Colonic mucosa (tissue), 4 donors: ENCODE measurements at regions not wholly inside any gene's neighbourhood (a gene's known extent, or its start where the extent isn't known, plus 50 kb on each side); places are given as distances from the start of the nearest gene placed in this dataset.

Experiments used
- DNase-seq: peaks from one replicate; pipeline ENCODE4 v3.0.0-alpha.2; 2020
- H3K27ac ChIP-seq: fragments of 200-600 bp; one replicate; pipeline ENCODE4 v1.8.0; 2021
- H3K27me3 ChIP-seq: fragments of 200-600 bp; one replicate; pipeline ENCODE4 v1.8.0; 2021
- H3K36me3 ChIP-seq: fragments of 200-600 bp; one replicate; pipeline ENCODE4 v1.8.0; 2021
- H3K4me1 ChIP-seq: fragments of 200-600 bp; one replicate; pipeline ENCODE4 v1.8.0; 2021; ENCODE audit warnings: mild to moderate bottlenecking
- H3K4me3 ChIP-seq: fragments of 200-600 bp; one replicate; pipeline ENCODE4 v1.8.0; 2021
- H3K9ac ChIP-seq, 2 donors: one replicate each; pipeline ENCODE4 v1.7.0; 2013; ENCODE audit warnings: control low read depth in 2 of 2, low read depth in 2 of 2, low read length in 2 of 2
- H3K9me3 ChIP-seq: fragments of 200-600 bp; one replicate; pipeline ENCODE4 v1.8.0; 2021
- intact Hi-C: fragments of 100-400 bp; cut with DNase I; formaldehyde crosslinking; loops from one replicate; pipeline ENCODE4 v1.14.1; 2022
- TF ChIP-seq, protein P1 (sequence below): fragments of 200-600 bp; IDR thresholded peaks from one replicate; pipeline ENCODE4 v1.8.0; 2022; ENCODE audit warnings: antibody characterized with exemption, mild to moderate bottlenecking
- donor health status: healthy.
- donor health status: DM: no; HTN: no; CAD: no.
- donor health status: DM: no; HTN: no; CAD: no.

DNA sequence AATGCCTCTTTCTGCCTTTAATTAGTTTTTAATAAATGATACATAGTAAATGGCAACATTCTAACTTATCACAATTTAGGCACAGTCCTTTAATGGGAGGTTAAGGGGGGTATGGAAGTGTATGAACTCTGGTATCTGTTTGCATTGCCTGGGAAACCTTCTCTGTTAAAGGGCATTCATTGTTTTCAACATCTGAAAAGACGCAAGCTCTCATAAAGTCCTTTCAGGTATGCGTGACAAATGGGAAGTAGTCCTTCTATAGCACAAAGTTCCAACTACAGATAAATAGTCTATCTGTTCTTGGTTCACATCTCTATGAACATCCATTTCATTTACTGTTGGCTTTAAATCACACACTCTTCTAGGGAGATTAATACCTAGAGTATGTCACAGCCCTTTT is 298.0 kb upstream of the PMFBP1 start:
- no peaks in the 10 kb centered on the region for H3K36me3 ChIP-seq
- no peak overlapping the region for H3K27ac ChIP-seq
- H3K27me3 ChIP-seq: no peaks in the 10 kb centered on the region
- intact Hi-C loops: loop anchor here (5.0 kb wide), 3 partner anchors 68 to 343 kb away; no protein-coding TSS in a partner anchor
- DNase-seq: no peak
- H3K9ac ChIP-seq: no peak overlapping the region
- no peak overlapping the region for H3K4me3 ChIP-seq
- H3K9me3 ChIP-seq: no peaks in the 10 kb centered on the region
- H3K4me1 ChIP-seq: no peaks in the 10 kb centered on the region
- TF ChIP-seq, protein P1, sequence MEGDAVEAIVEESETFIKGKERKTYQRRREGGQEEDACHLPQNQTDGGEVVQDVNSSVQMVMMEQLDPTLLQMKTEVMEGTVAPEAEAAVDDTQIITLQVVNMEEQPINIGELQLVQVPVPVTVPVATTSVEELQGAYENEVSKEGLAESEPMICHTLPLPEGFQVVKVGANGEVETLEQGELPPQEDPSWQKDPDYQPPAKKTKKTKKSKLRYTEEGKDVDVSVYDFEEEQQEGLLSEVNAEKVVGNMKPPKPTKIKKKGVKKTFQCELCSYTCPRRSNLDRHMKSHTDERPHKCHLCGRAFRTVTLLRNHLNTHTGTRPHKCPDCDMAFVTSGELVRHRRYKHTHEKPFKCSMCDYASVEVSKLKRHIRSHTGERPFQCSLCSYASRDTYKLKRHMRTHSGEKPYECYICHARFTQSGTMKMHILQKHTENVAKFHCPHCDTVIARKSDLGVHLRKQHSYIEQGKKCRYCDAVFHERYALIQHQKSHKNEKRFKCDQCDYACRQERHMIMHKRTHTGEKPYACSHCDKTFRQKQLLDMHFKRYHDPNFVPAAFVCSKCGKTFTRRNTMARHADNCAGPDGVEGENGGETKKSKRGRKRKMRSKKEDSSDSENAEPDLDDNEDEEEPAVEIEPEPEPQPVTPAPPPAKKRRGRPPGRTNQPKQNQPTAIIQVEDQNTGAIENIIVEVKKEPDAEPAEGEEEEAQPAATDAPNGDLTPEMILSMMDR: no peak

DNA sequence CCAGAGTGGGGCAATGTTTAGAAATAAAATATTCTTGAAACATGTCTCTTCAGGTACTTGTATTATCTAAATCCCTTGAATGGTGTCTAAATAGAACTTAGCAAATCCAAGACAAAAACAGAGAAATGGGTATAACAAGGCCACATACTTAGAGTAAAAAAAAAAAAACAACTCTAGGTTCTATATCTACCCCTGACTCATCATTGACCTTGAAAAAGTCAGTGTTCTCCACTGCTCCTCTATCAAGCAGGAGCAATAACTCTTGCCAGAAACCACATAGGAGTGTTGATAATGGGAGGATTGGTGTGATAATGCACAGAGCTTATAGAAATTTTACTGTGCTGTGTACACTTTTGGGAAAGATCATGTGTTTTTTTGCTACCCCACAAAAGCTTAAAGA is 296.6 kb upstream of the PMFBP1 start:
- H3K4me3 ChIP-seq: no peak overlapping the region
- H3K27ac ChIP-seq: no peak overlapping the region
- H3K36me3 ChIP-seq: no peaks in the 10 kb centered on the region
- H3K9ac ChIP-seq: no peak overlapping the region
- no peaks in the 10 kb centered on the region for H3K4me1 ChIP-seq
- TF ChIP-seq, protein P1: no peak
- H3K9me3 ChIP-seq: no peaks in the 10 kb centered on the region
- intact Hi-C loops: loop anchor here (5.0 kb wide), 3 partner anchors 66 to 341 kb away; no protein-coding TSS in a partner anchor
- no peaks in the 10 kb centered on the region for H3K27me3 ChIP-seq
- no peak for DNase-seq

DNA sequence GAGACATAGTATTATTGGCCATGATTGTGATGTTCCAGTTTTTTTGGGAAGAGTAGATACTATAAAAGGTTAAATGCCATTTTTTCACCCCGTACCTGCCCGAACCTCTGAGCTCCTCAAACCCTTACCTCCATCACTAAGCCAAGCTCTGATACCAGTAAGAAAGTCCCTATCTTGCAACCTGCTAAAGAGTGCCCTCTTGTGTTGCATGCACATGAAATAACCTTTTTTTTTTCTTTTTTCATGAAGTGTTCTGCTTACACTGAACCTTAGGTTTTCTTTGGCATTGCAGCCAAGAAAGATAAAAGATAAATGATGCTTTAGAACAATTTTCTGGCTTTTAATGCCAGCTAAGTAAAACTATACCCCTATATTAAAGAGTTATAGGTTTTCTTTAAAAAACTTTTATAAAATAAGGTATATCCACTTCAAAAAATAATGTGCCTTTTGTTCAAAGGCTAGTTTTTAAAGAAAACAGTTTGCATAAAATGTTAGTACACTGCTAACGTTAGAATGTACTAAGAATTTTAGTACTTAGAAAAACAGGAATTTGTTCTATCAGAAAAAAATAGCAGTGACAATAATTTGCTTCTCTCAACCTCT is 295.3 kb upstream of the PMFBP1 start:
- no peak overlapping the region for H3K9ac ChIP-seq

DNA sequence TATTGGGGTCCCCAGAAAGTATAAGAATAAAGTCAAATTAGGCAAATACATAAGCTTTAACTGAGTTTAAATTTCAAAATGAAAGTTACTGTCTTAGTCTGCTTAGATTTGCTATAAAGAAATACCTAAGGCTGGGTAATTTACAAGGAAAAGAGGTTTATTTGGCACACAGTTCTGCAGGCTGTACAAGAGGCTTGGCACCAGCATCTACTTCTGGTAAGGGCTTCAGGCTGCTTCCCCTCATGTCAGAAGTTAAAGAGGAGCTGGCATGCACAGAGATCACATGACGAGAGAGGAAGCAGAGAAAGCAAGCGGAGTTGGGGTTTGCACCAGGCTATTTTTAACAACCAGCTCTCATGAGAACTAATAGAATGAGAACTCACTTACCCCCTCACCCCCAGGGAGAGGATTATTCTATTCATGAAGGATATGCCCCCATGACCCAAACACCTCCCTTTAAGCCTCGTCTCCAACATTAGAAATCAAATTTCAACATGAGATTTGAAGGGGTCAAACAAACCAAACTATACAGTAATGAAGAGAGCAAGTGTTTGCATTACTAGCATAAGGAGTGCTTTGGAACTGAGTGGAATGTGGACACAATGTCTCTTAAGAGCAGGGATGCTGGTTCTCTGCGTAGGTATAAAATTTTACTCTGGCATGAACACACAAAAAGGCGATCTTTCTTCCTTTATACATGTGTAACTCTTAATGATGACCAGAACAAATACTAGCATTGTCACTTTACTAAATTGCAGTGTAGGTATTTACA is 292.8 kb upstream of the PMFBP1 start:
- Histone ChIP-seq H3K4me3 (no peak overlapping the region), H3K36me3 (no peaks in the 10 kb centered on the region), H3K27ac (no peak overlapping the region), H3K9me3 (no peaks in the 10 kb centered on the region), H3K9ac (no peak overlapping the region), H3K4me1 (no peaks in the 10 kb centered on the region), H3K27me3 (no peaks in the 10 kb centered on the region)
- no peak for DNase-seq
- intact Hi-C loops: loop anchor here (5.0 kb wide), 3 partner anchors 62 to 337 kb away; no protein-coding TSS in a partner anchor
- TF ChIP-seq, protein P1: no peak

More for the DNA sequence above, 295.3 kb upstream of the PMFBP1 start:
- TF ChIP-seq, protein P1: peak; percentile 26
- no peaks in the 10 kb centered on the region for H3K4me1 ChIP-seq
- no peak for DNase-seq
- no peak overlapping the region for H3K27ac ChIP-seq
- H3K36me3 ChIP-seq: no peaks in the 10 kb centered on the region
- no peak overlapping the region for H3K4me3 ChIP-seq
- H3K27me3 ChIP-seq: no peaks in the 10 kb centered on the region
- H3K9me3 ChIP-seq: no peaks in the 10 kb centered on the region
- intact Hi-C loops: loop anchor here (5.0 kb wide), 3 partner anchors 65 to 340 kb away; no protein-coding TSS in a partner anchor

DNA sequence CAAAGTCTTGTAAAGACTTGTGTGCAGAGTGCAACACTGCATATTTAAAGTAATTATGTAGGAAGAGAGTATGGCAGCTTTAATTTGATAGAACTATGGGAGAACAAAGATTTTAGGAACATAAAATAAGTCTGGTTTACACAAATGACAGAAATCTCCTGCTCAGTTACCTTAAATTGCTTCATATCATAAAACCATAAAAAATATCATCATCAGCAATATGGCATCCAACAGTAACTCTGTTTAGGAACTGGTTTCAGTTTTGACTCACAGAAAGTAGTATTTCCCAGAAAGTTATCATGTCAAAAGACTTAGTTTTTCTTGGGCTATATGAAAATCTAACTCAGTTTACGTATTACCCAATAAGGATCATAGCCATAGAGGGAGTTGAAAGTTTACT is 292.1 kb upstream of the PMFBP1 start:
- TF ChIP-seq, protein P1: no peak
- H3K4me3 ChIP-seq: no peak overlapping the region
- H3K9me3 ChIP-seq: no peaks in the 10 kb centered on the region
- intact Hi-C loops: no loop called here
- no peaks in the 10 kb centered on the region for H3K36me3 ChIP-seq
- DNase-seq: no peak
- H3K27me3 ChIP-seq: no peaks in the 10 kb centered on the region
- H3K27ac ChIP-seq: no peak overlapping the region
- no peaks in the 10 kb centered on the region for H3K4me1 ChIP-seq
- no peak overlapping the region for H3K9ac ChIP-seq
